Erythroblast (primary cell): ENCODE measurements at regions not wholly inside any gene's neighbourhood (a gene's known extent, or its start where the extent isn't known, plus 50 kb on each side); places are given as distances from the start of the nearest gene placed in this dataset.

ENCODE experiments used
- GATA1 ChIP-seq: IDR thresholded peaks from 2 replicates; pipeline ENCODE4 v1.6.1; 2011; ENCODE audit warnings: low read depth, mild to moderate bottlenecking, control low read depth, low read length, moderate library complexity
- POLR2A ChIP-seq: IDR thresholded peaks from 2 replicates; pipeline ENCODE4 v1.6.1; 2011; ENCODE audit warnings: mild to moderate bottlenecking, low read length

DNA sequence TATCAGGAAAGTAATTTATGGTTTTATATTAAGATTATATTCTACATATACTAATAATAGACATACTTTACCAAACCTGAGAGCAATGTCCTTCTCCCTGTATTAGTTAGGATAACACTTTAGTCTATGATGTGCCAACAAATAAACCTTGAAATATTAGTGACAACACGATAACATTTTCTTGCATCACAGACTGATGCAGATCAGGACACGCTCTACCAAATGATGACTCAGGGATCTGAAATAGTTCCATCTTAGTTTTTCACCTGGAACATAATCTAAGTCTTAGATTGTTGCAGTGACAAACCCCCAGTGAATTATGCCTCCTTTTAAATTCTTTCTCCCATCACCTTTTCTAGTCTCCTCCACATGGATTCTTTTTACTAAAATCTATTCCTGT is 214.2 kb downstream of the CLCN4 start:
- TF ChIP-seq POLR2A (no peak), GATA1 (no peak)
